PC-3 (cell line): ENCODE measurements at regions not wholly inside any gene's neighbourhood (a gene's known extent, or its start where the extent isn't known, plus 50 kb on each side); places are given as distances from the start of the nearest gene placed in this dataset.

Experiments
- ATAC-seq: fragments of 200-7000 bp; cut with Tn5 transposase; 2 replicates; pipeline ENCODE4 v1.9.1; 2020; ENCODE audit warnings: mild to moderate bottlenecking, moderate library complexity
- BruUV-seq: library from RNA; stranded (reverse); fragments of 400-500 nt; replicated peaks from 2 replicates; lab custom pipeline; 2021; lab: Mats Ljungman, UMichigan
- CTCF ChIA-PET: fragments of 300-600 bp; sonication (Branson Sonifier 250); formaldehyde crosslinking; loops from one replicate; lab custom pipeline; 2022; ENCODE audit warnings: antibody characterized with exemption; lab: Charles Lee
- POLR2A ChIA-PET: fragments of 300-600 bp; sonication (Branson Sonifier 250); formaldehyde crosslinking; loops from one replicate; lab custom pipeline; 2022; ENCODE audit warnings: antibody characterized with exemption; ENCODE audit not compliant: unreplicated experiment; lab: Charles Lee
- DNase-seq: peaks from one replicate; pipeline ENCODE4 v3.0.0-alpha.2; 2015
- H2AFZ ChIP-seq: fragments of 300-600 bp; sonication (generic); 2 replicates; pipeline ENCODE4 v1.6.0; 2016; ENCODE audit warnings: antibody characterized with exemption, low read length
- H3F3A ChIP-seq: fragments of 300-600 bp; sonication (generic); one replicate; pipeline ENCODE4 v1.6.0; 2017; ENCODE audit warnings: antibody characterized with exemption, low read length, control low read depth, mild to moderate bottlenecking; ENCODE audit not compliant: unreplicated experiment
- H3K27ac ChIP-seq: fragments of 300-600 bp; sonication (generic); 2 replicates; pipeline ENCODE4 v1.5.1; 2016; ENCODE audit warnings: mild to moderate bottlenecking, low read length
- H3K27me3 ChIP-seq: fragments of 300-600 bp; sonication (generic); 2 replicates; pipeline ENCODE4 v1.6.1; 2016; ENCODE audit warnings: low read length, mixed read lengths
- H3K36me3 ChIP-seq: fragments of 300-600 bp; sonication (generic); 2 replicates; pipeline ENCODE4 v1.6.1; 2016; ENCODE audit warnings: low read depth, mixed run types, low read length, mixed read lengths
- H3K4me1 ChIP-seq: fragments of 300-600 bp; sonication (generic); 2 replicates; pipeline ENCODE4 v1.5.1; 2016; ENCODE audit warnings: low read length; ENCODE audit not compliant: insufficient read depth
- H3K4me2 ChIP-seq: fragments of 300-600 bp; sonication (generic); 2 replicates; pipeline ENCODE4 v1.6.0; 2016; ENCODE audit warnings: low read length
- H3K4me3 ChIP-seq: fragments of 300-600 bp; sonication (generic); 2 replicates; pipeline ENCODE4 v1.5.1; 2016; ENCODE audit warnings: mild to moderate bottlenecking, low read length, mixed read lengths
- H3K79me2 ChIP-seq: fragments of 300-600 bp; sonication (generic); 2 replicates; pipeline ENCODE4 v1.6.1; 2017; ENCODE audit warnings: low read length, mixed read lengths
- H3K9ac ChIP-seq: fragments of 300-600 bp; sonication (generic); 2 replicates; pipeline ENCODE4 v1.6.0; 2016; ENCODE audit warnings: mild to moderate bottlenecking, low read length
- H3K9me2 ChIP-seq: fragments of 300-600 bp; sonication (generic); replicated peaks from 2 replicates; pipeline ENCODE4 v1.6.1; 2016; ENCODE audit warnings: mixed run types, low read length, mixed read lengths
- H3K9me3 ChIP-seq: fragments of 300-600 bp; sonication (generic); 2 replicates; pipeline ENCODE4 v1.6.1; 2016; ENCODE audit warnings: low read length, mixed read lengths
- H4K20me1 ChIP-seq: fragments of 300-600 bp; sonication (generic); 2 replicates; pipeline ENCODE4 v1.6.1; 2016; ENCODE audit warnings: low read length, mixed read lengths
- CTCF ChIP-seq: fragments of 300-600 bp; sonication (generic); conservative IDR thresholded peaks from 2 replicates; pipeline ENCODE4 v1.5.1; 2017; ENCODE audit warnings: antibody characterized with exemption, low read depth, mild to moderate bottlenecking, low read length
- EZH2 ChIP-seq: fragments of 300-600 bp; sonication (generic); IDR thresholded peaks from one replicate; pipeline ENCODE4 v1.6.1; 2017; ENCODE audit warnings: antibody characterized with exemption, mild to moderate bottlenecking, low read length; ENCODE audit not compliant: unreplicated experiment
- EZH2phosphoT487 ChIP-seq: fragments of 300-600 bp; sonication (generic); IDR thresholded peaks from 2 replicates; pipeline ENCODE4 v1.6.1; 2018; ENCODE audit warnings: mild to moderate bottlenecking, antibody characterized with exemption, low read length, borderline replicate concordance
- intact Hi-C: fragments of 100-400 bp; cut with micrococcal nuclease; formaldehyde crosslinking; loops from 2 replicates; pipeline ENCODE4 v1.9.0; 2023

- Histone ChIP-seq H3K27ac (no peak overlapping the region), H3K9me3 (no peaks in the 10 kb centered on the region), H2AFZ (no peak overlapping the region), H3K4me1 (no peaks in the 10 kb centered on the region), H3K36me3 (no peaks in the 10 kb centered on the region), H3K4me2 (no peak overlapping the region), H3F3A (no peaks in the 10 kb centered on the region), H3K79me2 (no peaks in the 10 kb centered on the region), H3K9ac (no peak overlapping the region), H4K20me1 (no peaks in the 10 kb centered on the region), H3K4me3 (no peak overlapping the region), H3K9me2 (no peaks in the 10 kb centered on the region), H3K27me3 (peaks cover 31% of the 10 kb centered on the region; the same call in 1 of the 2 replicates)
- POLR2A ChIA-PET = no interaction called here
- no peak for ATAC-seq
- BruUV-seq = no TSS peak
- CTCF ChIA-PET = no interaction called here
- no peak for DNase-seq
- no peak for TF ChIP-seq EZH2phosphoT487
- TF ChIP-seq EZH2 = no peak
- TF ChIP-seq CTCF = no peak
- intact Hi-C loops = no loop called here
Observed at GRCh38 chr5:67648201-67648671, 451.6 kb upstream of the CD180 start.

GRCh38 chr5:67647772-67648171, 451.2 kb upstream of the CD180 start:
- Histone ChIP-seq H3K27me3 (peaks cover 36% of the 10 kb centered on the region; the same call in 1 of the 2 replicates), H3F3A (no peaks in the 10 kb centered on the region), H3K9ac (no peak overlapping the region), H3K4me2 (no peak overlapping the region), H3K27ac (no peak overlapping the region), H3K4me3 (no peak overlapping the region), H3K79me2 (no peaks in the 10 kb centered on the region), H3K4me1 (no peaks in the 10 kb centered on the region), H3K9me2 (no peaks in the 10 kb centered on the region), H3K36me3 (no peaks in the 10 kb centered on the region), H4K20me1 (no peaks in the 10 kb centered on the region), H2AFZ (no peak overlapping the region), H3K9me3 (no peaks in the 10 kb centered on the region)
- POLR2A ChIA-PET = no interaction called here
- CTCF ChIA-PET = no interaction called here
- ATAC-seq = no peak
- DNase-seq = no peak
- no TSS peak for BruUV-seq
- intact Hi-C loops = no loop called here
- TF ChIP-seq EZH2 (no peak), CTCF (no peak), EZH2phosphoT487 (no peak)

GRCh38 chr5:67644221-67644920, 447.8 kb upstream of the CD180 start:
- Histone ChIP-seq H3K9ac (no peak overlapping the region), H2AFZ (no peak overlapping the region), H3K36me3 (no peaks in the 10 kb centered on the region), H3K9me3 (no peaks in the 10 kb centered on the region), H3K27me3 (peaks cover 44% of the 10 kb centered on the region; the same call in 1 of the 2 replicates), H3F3A (no peaks in the 10 kb centered on the region), H3K4me1 (no peaks in the 10 kb centered on the region), H3K4me3 (no peak overlapping the region), H4K20me1 (no peaks in the 10 kb centered on the region), H3K4me2 (no peak overlapping the region), H3K27ac (no peak overlapping the region), H3K79me2 (no peaks in the 10 kb centered on the region), H3K9me2 (no peaks in the 10 kb centered on the region)
- CTCF ChIA-PET = no interaction called here
- DNase-seq (no peak), ATAC-seq (no peak)
- TF ChIP-seq EZH2 = no peak
- TF ChIP-seq CTCF = no peak
- POLR2A ChIA-PET = no interaction called here
- no TSS peak for BruUV-seq
- intact Hi-C loops = no loop called here
